Spleen (tissue), 11 donors: ENCODE measurements at regions not wholly inside any gene's neighbourhood (a gene's known extent, or its start where the extent isn't known, plus 50 kb on each side); places are given as distances from the start of the nearest gene placed in this dataset.

Experiments used
- DNase-seq: peaks from one replicate; pipeline ENCODE4 v3.0.0-alpha.2; 2020
- H3K27ac ChIP-seq, 8 donors: fragments of 200-600 bp; sonication (generic) in 7 of 8; 1 replicate in 4 of 8; 2 replicates in 4 of 8; pipeline versions ENCODE4 v1.5.0 to v1.8.0; 2016 to 2021; ENCODE audit warnings: inconsistent platforms in 4 of 8, mild to moderate bottlenecking in 4 of 8, moderate library complexity in 1 of 8
- H3K27me3 ChIP-seq, 7 donors: fragments of 200-600 bp; sonication (generic) in 6 of 7; replicated peaks in 1 of 7; 1 replicate in 4 of 7; 2 replicates in 3 of 7; pipeline versions ENCODE4 v1.5.0 to v1.8.0; 2016 to 2021; ENCODE audit warnings: inconsistent platforms in 3 of 7, mild to moderate bottlenecking in 1 of 7
- H3K36me3 ChIP-seq, 6 donors: fragments of 200-600 bp; sonication (generic) in 5 of 6; 1 replicate in 4 of 6; 2 replicates in 2 of 6; pipeline versions ENCODE4 v1.5.0 to v1.8.0; 2016 to 2021; ENCODE audit warnings: inconsistent platforms in 2 of 6
- H3K4me1 ChIP-seq, 6 donors: fragments of 200-600 bp; sonication (generic) in 5 of 6; 1 replicate in 3 of 6; 2 replicates in 3 of 6; pipeline versions ENCODE4 v1.5.0 to v1.8.0; 2016 to 2021; ENCODE audit warnings: inconsistent platforms in 3 of 6
- H3K4me3 ChIP-seq, 8 donors: fragments of 200-600 bp; sonication (generic) in 7 of 8; 1 replicate in 4 of 8; 2 replicates in 4 of 8; pipeline versions ENCODE4 v1.5.0 to v1.8.0; 2016 to 2021; ENCODE audit warnings: inconsistent platforms in 4 of 8, mild to moderate bottlenecking in 4 of 8, moderate library complexity in 2 of 8
- H3K9me3 ChIP-seq, 8 donors: fragments of 200-600 bp; sonication (generic) in 7 of 8; 1 replicate in 4 of 8; 2 replicates in 4 of 8; pipeline versions ENCODE4 v1.5.0 to v1.8.0; 2016 to 2021; ENCODE audit warnings: inconsistent platforms in 4 of 8
- POLR2A ChIP-seq, 3 donors: fragments of 450-650 bp; IDR thresholded peaks; one replicate each; pipeline ENCODE4 v1.5.1; 2017; ENCODE audit warnings: antibody characterized with exemption in 3 of 3, mild to moderate bottlenecking in 1 of 3
- POLR2AphosphoS5 ChIP-seq, 3 donors: sonication (generic); formaldehyde crosslinking; IDR thresholded peaks; one replicate each; pipeline ENCODE4 v1.5.1; 2017; ENCODE audit warnings: antibody characterized with exemption in 3 of 3
- WGBS, 5 donors: extraction: QIAGEN DNeasy Blood & Tissue Kit in 3 of 5; methylation state at CpG; one replicate each; pipeline versions ENCODE4 v1.1.5 to v1.1.7; 2013 to 2018; 5-methylcytosine and 5-hydroxymethylcytosine counted together
- intact Hi-C: fragments of 100-400 bp; cut with DNase I; formaldehyde crosslinking; loops from one replicate; pipeline ENCODE4 v1.15.0; 2023; ENCODE audit warnings: low total_unique reads
- TF ChIP-seq, protein P1 (sequence below), 11 experiments: fragments of 200-600 bp in 7 of 11; fragments of 450-650 bp in 4 of 11; sonication (generic) in 4 of 11; IDR thresholded peaks in 8 of 11; conservative IDR thresholded peaks in 3 of 11; 1 replicate in 7 of 11; 2 replicates in 4 of 11; pipeline versions ENCODE4 v1.4.0 to v1.8.0; 2016 to 2021; ENCODE audit warnings: antibody characterized with exemption in 11 of 11, inconsistent platforms in 4 of 11, mild to moderate bottlenecking in 1 of 11
- donor health status: healthy with polysubstance abuse.
- donor health status: DM: no; HTN: no; CAD: no; lungs with moderate emphysema.
- donor health status: DM: no; HTN: no; CAD: no.
- donor health status: Bipolar disorder and iron deficiency.
- donor health status: healthy.
- donor health status: DM: no; HTN: no; CAD: no.
- donor health status: DM: yes; HTN: yes; CAD: no.

DNA sequence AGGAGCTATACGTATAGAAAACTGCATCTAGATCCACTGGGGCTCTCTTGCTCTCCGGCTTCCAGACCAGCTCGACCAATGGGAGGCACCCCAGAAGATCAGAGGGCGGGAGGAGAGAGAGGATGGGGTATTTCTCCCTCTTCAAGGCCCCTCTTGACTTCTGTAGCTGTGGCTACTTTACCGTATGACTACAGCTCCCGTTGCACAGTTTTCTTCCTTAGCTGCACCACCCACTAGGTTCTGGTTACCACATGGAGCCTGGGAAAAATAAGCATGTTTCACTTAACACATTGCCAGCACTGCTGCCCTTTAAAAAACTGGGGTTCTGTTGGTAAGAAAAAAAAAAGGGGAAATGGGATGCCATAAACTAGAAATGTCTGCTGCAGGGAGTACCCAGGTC, 214.4 kb downstream of the TBX5 start:
- no peak for TF ChIP-seq POLR2A (IDR thresholded peaks at IDR 0.05)
- TF ChIP-seq, protein P1, sequence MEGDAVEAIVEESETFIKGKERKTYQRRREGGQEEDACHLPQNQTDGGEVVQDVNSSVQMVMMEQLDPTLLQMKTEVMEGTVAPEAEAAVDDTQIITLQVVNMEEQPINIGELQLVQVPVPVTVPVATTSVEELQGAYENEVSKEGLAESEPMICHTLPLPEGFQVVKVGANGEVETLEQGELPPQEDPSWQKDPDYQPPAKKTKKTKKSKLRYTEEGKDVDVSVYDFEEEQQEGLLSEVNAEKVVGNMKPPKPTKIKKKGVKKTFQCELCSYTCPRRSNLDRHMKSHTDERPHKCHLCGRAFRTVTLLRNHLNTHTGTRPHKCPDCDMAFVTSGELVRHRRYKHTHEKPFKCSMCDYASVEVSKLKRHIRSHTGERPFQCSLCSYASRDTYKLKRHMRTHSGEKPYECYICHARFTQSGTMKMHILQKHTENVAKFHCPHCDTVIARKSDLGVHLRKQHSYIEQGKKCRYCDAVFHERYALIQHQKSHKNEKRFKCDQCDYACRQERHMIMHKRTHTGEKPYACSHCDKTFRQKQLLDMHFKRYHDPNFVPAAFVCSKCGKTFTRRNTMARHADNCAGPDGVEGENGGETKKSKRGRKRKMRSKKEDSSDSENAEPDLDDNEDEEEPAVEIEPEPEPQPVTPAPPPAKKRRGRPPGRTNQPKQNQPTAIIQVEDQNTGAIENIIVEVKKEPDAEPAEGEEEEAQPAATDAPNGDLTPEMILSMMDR (IDR thresholded peaks at IDR 0.05 in 8 of 11, conservative IDR thresholded peaks at IDR 0.05 in 3 of 11), result no peak
- TF ChIP-seq POLR2AphosphoS5 (IDR thresholded peaks at IDR 0.05), result no peak
- WGBS, 5 donors, result 58 to 62% (median 59%) methylated on average over 5 to 6 of the region's 6 CpGs

DNA sequence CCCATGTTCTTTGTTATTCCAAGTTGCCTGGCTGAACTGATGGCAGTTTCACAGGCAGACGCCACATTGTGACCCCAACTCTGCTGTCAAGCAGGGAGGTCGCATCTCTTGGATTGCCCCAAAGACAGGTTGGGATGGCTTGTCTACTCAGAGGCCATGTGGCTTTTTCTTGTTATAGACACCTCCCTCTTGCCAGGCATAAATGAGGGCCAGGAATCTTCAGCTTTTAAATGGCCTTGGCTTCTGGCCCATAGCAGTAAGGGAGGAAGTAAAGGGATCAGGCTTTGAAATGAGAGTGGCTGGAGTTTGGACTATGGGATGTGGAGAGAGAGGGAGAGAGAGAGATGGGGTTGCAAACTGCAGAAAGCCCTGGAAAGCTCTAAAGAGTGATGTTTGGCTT, 215.0 kb downstream of the TBX5 start:
- H3K4me1 ChIP-seq, result no peaks in the 10 kb centered on the region
- intact Hi-C loops, result no loop called here
- no peak overlapping the region for H3K4me3 ChIP-seq
- WGBS, 5 donors, result 73 to 86% (median 81%) methylated on average over 2 of the region's 2 CpGs
- H3K9me3 ChIP-seq, result peaks cover 0 to 10% (median 3%) of the 10 kb centered on the region in 8 donors
- no peak for DNase-seq
- no peak for TF ChIP-seq POLR2AphosphoS5 (IDR thresholded peaks at IDR 0.05)
- TF ChIP-seq, protein P1 (IDR thresholded peaks at IDR 0.05 in 8 of 11, conservative IDR thresholded peaks at IDR 0.05 in 3 of 11), result no peak
- no peak for TF ChIP-seq POLR2A (IDR thresholded peaks at IDR 0.05)
- peaks cover 0 to 22% (median 0%) of the 10 kb centered on the region in 7 donors for H3K27me3 ChIP-seq
- H3K36me3 ChIP-seq, result no peaks in the 10 kb centered on the region
- no peak overlapping the region for H3K27ac ChIP-seq

More for the DNA sequence above, 214.4 kb downstream of the TBX5 start:
- Histone ChIP-seq H3K27ac (no peak overlapping the region), H3K27me3 (peaks cover 0 to 16% (median 0%) of the 10 kb centered on the region in 7 donors), H3K36me3 (no peaks in the 10 kb centered on the region), H3K4me3 (no peak overlapping the region), H3K9me3 (peaks cover 0 to 10% (median 3%) of the 10 kb centered on the region in 8 donors), H3K4me1 (no peaks in the 10 kb centered on the region)
- intact Hi-C loops, result no loop called here
- no peak for DNase-seq

DNA sequence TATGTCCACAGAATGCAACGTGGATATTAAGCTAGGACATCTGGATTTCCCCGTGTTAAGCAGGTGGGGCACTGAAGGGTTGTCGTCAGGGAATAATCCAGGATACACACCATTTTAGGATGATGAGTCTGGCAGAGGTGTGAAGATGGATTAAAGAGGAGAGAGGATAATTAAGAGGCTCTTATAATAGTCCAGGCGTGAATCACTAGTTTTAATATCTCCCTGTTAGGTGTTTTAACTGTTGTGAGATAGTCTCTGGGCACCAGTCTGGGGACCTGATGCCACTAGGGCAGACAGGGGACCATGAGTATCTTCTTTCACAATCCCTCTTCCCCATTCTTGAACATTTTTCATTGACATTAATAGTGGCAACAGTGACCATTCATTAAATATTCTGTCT, 216.7 kb downstream of the TBX5 start:
- no peak for DNase-seq
- Histone ChIP-seq H3K4me1 (no peaks in the 10 kb centered on the region), H3K36me3 (no peaks in the 10 kb centered on the region), H3K27ac (no peak overlapping the region), H3K27me3 (peaks cover 0 to 21% (median 0%) of the 10 kb centered on the region in 7 donors), H3K4me3 (no peak overlapping the region), H3K9me3 (peaks cover 0 to 10% (median 3%) of the 10 kb centered on the region in 8 donors)
- TF ChIP-seq POLR2A (IDR thresholded peaks at IDR 0.05), result no peak
- TF ChIP-seq, protein P1 (IDR thresholded peaks at IDR 0.05 in 8 of 11, conservative IDR thresholded peaks at IDR 0.05 in 3 of 11), result no peak
- TF ChIP-seq POLR2AphosphoS5 (IDR thresholded peaks at IDR 0.05), result no peak
- intact Hi-C loops, result no loop called here
- WGBS, 5 donors, result 77 to 92% (median 87%) methylated on average over 4 of the region's 4 CpGs

DNA sequence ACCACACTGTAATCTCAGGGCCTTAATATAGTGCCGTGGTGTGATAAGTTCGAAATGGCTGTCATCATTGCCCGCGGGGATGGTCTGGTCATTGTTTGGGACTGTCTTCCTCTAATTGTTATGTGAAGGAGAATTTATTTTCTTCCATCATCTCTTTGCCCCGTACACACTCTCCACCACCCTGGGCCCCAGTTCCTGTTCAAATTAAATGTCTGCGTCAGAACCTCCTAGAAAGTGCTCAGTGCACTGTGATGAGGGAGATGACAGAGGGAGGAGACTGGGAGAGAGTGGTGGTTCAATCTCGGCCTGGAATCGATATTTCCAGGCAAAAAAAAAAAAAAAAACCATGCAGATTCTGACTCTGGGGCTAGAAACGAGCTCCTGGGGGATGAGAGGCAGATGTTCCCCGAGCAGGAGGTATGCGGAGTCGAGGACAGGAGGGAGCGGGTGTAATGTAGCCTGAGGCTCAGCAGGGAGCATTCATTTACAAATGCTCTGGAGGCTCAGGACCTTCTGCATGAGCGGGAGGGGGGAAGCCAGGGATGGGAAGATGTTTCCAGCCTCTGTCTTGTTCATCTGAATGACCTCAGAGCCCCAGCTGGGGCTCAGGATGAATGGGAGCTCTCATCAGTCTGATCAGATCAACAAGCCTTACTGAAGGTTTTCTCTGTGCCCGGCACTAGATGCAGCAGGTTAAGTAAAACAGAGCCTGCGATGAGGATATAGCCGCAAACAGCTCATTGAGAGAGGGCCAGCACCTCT, 219.5 kb downstream of the TBX5 start:
- no peaks in the 10 kb centered on the region for H3K36me3 ChIP-seq
- H3K27ac ChIP-seq, result no peak overlapping the region
- TF ChIP-seq, protein P1 (IDR thresholded peaks at IDR 0.05 in 8 of 11, conservative IDR thresholded peaks at IDR 0.05 in 3 of 11), result no peak
- no peak for TF ChIP-seq POLR2A (IDR thresholded peaks at IDR 0.05)
- TF ChIP-seq POLR2AphosphoS5 (IDR thresholded peaks at IDR 0.05), result no peak
- no peak overlapping the region for H3K4me3 ChIP-seq
- intact Hi-C loops, result no loop called here
- DNase-seq, result no peak
- H3K27me3 ChIP-seq, result peaks cover 0 to 24% (median 0%) of the 10 kb centered on the region in 7 donors
- no peaks in the 10 kb centered on the region for H3K4me1 ChIP-seq
- 28 to 34% (median 32%) methylated on average over 17 of the region's 17 CpGs for WGBS, 5 donors
- peaks cover 0 to 10% (median 3%) of the 10 kb centered on the region in 8 donors for H3K9me3 ChIP-seq
